ENCODE measurements at regions not wholly inside any gene's neighbourhood (a gene's known extent, or its start where the extent isn't known, plus 50 kb on each side); places are given as distances from the start of the nearest gene placed in this dataset.

GRCh38 chr5:56669534-56670483 lies 145.5 kb upstream of the MAP3K1 start:
- TF ChIP-seq CTCF (IDR thresholded peaks at IDR 0.05; ENCODE audit: low read depth, low read length) (no peak), MAX (IDR thresholded peaks at IDR 0.05; ENCODE audit: low read depth, low read length) (peak; percentile 83), POLR2A (IDR thresholded peaks at IDR 0.05; ENCODE audit: extremely low read depth, insufficient read length) (no peak), MYC (IDR thresholded peaks at IDR 0.05; ENCODE audit: low read depth, low read length) (peak; percentile 67; the same call in 1 of the 2 replicates)
